HG03066 (cell line): ENCODE measurements at regions not wholly inside any gene's neighbourhood (a gene's known extent, or its start where the extent isn't known, plus 50 kb on each side); places are given as distances from the start of the nearest gene placed in this dataset.

Experiments
- ATAC-seq: cut with Tn5 transposase; IDR thresholded peaks from one replicate; pipeline ENCODE4 v1.9.1; 2021; ENCODE audit warnings: low read depth; ENCODE audit not compliant: unreplicated experiment

DNA sequence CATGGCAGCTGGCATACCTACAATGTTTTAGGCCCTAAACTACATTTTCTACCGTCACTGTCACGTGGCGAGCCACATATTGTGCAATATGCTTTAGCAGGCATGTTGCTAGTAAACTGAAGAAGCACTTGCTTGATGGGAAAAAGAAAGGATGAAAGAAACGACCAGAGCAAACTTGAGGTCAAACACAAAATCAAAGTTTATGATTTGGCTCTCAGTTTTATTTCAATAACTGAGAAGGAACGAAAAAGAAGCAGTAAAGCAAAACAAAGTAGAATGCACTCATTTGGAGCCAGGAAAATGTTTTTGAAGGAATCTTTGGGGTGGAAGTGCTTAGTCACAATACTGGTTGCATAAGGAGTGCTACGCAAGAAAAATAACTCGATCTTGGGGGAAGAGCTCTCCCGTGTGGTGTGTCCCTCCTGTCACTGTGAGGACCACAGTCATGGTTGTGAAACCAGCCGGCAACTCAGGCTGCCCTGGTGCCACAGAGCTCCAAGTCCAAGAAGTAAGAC is 349.8 kb downstream of the RBM43 start:
- ATAC-seq, result no peak

DNA sequence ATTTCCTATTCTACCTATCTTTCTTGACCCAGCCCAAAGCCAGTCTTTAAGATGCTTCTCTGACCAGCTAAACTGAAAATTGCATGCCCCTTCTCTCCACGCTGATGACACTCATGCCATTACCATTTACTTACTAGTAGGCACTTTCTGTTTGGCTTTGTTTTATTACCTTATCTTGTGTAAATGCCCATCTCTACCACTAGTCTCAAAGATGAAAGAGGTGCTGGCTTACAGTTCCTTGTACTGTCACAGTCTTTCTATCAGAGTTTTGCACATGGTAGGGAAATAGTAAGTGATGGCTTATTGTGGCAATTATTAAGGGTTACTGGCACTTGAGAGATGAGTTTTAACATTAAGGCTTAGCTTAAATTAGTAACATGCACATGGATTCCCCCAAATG is 352.1 kb downstream of the RBM43 start:
- ATAC-seq, result no peak

DNA sequence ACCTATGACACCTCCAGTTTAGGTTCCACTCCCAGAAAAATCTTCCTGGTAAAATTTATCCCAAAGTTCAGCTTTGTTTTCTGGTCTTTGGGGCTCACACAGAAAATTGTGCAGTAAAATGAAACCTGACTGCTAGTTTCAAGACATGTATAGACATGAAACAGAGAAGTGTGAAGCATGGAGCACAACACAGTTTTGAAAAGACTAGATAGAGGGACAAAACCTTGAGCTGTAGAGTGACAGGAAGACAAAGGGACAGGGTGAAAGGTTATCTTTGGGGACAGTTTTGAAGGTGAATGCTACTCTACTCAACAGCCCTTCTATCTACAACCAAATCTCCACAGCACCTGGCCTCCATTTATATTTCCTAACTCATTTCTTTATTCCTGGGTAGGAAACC is 352.6 kb downstream of the RBM43 start:
- ATAC-seq, result no peak

DNA sequence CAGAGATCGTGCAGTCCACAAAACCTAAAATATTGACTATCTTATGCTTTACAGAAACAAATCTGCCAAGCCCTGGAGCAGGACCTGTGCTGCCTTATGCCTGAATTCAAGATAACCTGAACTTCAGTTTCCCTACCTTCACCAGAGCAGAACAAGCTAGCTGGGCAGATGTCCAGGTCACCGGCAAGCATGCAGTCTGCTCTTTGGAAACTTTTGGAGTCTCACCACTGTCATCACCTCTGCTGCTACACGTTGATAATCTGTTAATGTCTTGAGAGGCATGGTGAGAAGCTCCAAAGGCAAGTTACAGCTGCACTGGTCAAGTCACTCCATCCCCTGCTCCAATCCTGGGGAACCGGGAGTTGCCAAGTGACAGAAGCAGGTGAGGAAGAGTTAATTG is 354.2 kb downstream of the RBM43 start:
- ATAC-seq, result no peak

DNA sequence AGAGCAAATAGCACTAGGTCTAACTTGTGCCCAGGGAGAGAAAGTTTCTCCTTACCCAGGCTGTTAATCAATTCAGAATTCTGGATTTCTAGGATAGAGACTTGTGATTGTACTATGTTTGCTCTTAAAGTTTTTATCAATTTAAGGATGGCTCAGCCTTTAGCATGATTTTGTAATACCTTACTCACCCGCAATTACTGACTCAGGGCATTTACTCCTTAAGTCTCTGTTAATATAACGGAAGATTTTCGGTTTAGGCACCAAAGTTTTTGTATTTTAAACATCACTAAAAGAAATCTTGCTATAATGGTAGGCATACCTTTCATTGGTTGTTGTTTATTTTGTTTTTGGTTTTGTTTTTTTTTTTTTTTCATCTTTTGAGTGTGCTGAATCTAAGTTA is 358.2 kb downstream of the RBM43 start:
- ATAC-seq, result no peak

DNA sequence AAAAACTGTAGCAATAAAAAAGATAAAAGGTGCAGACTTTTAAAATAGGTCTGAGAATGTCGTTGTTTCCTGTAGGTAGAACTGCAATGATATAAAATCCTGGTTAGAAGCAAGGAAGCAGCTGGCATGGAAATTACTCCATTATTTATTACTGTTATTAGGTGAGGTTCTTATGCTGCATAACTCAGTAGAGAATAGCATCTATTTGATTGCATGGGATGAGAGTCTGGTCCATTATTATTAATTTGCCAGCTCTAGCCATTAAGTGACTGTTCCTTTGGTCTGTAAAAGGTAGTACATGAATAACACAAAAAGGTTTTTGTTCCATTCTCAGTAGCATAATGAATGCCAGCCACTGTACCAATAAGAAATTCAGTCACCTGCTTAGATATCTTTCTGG is 358.6 kb downstream of the RBM43 start:
- ATAC-seq, result no peak

DNA sequence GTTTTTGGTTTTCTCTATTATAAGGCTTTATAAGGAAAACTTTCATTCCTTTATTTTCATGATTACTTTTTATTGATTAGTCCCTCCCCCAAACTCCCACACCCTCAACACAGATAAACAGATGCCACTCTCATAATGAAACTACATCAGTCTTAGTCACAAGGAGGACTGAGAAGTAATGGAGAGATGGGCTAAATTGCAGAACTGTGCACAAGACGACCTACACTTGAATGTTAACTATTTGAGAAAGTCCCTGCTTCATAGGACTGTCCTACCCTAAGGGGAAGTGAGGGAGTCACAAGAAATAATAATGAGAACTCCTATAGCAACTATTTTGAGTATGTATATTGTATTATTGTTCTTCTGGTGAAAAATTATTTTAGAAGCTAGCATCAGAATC is 360.8 kb downstream of the RBM43 start:
- no peak for ATAC-seq

DNA sequence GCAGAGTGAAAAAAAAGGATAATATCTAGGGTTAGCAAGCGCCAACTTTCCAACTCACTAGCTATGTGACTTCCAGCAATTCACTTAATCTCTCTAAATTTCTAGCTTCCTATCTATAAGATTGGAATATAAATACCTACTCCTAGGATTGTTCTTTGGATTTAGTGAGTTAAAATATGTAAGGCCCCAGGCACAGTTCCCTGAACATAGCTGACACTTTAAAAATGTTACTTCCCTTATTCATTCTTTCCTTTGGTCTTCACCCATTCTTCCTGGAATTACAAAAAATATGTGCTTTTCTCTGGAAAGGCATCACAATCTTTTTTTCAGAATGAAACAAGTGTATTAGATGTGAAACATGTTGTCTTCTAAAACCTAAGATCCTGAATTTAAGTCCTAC is 365.7 kb downstream of the RBM43 start:
- ATAC-seq, result no peak

DNA sequence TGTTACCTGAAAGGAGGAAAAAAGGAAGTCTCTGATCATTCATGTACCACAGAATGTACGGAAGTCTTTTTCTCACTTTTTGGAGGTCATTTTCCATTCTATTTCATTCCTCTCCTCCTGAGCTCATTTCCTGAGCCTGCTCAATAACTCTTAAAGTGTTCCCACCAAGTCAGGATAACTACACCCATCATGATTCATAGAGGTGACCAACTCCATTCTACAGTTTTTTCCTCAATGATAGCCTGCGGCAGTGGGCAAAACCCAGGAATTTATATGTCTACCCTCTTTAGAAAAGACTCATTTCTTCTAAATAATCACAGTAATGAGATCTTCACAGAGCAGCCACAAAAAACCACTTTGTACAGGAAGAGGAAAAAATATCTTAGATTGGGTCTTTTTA is 372.5 kb downstream of the RBM43 start:
- ATAC-seq, result no peak

DNA sequence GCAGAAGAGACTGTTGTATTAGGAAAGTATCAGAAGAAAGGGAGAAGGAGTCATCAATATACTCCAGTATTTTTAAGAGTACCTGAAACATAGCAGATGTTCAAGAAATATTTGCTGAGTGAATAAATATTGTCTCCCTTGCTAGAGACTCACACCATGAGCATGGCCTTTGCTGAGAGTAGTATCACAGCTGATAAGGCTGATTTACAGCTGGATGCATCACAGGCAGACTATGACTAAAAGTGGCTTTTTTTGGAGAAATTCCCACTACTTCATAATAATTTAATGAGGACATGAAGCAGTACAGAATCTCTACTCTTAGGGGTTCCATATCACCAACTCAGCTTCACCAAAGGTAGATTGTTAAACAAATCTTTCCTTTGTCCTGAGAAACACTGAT is 373.3 kb downstream of the RBM43 start:
- no peak for ATAC-seq

DNA sequence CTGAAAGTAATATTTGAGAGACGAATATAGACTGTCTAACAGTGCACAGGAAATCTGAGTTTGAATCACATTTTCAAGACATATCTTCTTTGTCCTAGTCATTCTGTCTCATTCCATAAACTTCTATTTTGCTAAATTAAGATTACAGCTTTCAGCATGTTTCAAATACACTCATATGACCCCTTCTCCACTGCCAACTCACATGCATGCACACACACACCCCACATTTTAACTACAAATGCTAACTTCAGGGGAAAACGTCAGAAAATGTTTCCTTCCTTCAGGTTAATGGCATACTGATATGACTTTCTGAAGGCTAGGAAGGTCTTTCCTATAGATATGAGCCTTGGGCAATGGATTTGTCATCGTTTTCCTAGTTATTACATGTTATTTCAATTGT is 373.7 kb downstream of the RBM43 start:
- no peak for ATAC-seq

DNA sequence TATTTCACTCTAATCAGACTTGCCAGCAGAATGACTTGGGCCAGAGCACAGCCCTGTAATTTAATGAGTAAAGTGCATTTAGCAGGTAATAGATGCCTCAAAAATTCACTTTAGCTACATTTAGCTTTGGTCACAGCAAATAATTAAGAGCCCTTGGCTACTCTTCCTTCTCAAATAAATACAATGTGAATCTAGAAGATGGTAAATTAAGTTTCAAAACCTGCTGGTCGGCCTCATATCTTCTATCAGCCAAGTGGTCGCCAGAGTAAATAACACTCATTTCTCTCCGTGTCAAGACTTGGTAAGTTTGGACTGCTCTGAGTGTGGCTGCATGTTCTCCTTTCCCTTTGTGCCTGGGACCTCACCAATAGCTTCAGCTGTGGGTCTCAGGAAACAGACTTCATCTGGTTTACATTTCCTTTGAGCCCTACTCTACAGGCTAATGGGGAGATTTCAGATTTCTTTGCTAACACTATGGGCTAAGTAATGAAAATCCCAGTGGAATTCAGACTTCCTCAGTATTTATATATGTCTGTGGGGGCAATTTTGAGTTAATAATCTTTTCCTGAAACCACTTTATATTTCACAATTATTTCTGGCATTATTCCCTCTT is 375.8 kb downstream of the RBM43 start:
- ATAC-seq, result no peak

DNA sequence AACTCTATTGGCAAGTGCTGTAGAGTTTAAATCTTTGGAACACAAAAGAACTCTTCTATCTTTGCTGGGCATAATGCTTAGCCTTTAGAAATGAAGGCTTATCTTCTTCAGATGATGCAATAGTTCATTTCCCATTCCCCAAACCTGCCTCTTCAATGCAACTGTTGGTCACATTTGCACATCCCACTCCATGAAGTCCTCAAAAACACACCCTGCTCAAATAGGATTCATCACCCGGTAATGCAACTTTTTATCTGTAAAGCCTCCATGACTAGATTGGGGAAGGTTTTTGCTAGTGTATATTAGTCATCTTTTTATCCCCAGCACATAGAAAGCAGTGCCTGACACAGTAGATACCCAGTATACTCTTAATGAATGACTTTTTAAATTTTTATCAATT is 376.4 kb downstream of the RBM43 start:
- no peak for ATAC-seq

DNA sequence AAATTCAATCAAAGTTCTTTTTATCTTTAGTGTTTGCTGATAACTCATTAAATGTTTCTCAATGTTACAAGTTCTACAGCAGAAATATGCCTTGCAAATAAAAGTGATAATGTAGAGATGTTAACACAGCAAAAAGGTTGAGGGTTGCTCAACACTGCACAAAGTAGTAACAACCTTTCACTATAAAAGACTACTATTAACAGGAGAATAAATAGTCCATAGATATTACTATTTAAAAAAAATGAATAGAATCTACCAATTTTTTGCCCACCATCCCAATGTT is 378.1 kb downstream of the RBM43 start:
- no peak for ATAC-seq

DNA sequence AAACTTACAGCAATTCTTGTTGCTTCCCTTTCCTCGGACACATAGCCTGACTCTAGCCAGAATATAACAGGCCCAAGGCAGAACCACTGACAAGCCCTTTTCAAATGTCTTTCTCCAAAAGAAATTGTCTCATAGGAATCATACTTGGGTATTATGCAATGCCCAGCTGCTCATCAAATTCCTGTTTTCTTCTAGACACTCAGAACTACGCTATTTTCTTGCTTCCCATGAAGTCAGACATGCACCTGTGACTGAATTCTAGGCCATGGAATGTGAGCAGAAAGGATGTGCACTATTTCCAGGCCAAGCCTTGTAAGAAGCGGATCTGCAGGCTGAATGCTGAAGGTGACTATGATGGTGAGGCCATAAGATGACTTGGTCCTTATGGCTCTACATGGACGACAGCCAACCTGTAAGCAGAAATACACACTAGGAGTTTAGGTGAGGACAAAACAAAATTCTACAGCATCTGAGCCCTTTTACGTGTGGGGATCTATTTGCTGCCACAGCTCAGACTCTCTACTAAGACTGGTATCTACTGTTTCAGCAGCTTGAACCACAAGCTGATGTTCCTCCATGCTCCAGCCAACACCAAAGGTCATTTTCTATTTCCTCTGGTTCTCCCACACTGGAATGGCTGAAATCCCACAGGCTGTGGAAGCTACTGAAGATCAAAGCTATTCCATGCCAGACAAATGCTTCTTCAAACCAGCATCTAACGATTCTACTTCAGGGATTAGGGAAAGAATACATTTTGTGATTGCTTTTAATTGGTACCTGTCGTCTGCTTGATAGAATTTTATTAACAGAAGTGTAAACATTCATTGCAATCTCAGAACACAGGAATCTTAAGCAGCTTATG is 378.7 kb downstream of the RBM43 start:
- ATAC-seq, result no peak

DNA sequence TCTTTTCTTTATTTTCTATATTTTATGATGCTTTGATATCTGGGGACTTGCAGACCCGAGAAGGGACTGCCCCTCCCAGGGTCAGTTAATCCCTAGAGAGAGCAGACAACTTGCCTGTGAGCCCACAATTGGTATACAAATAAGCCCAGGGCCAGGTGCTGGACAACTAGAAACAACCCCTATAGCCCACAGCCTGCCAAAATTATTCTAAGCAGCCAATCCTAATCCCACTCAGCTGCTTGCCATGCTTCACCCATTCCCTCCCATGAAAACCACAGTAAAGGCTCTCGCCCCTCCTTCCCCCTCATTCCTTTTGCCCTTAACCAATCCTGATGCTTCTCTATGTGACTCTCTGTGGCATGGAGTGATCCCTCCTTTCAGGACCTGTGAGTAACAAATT is 380.7 kb downstream of the RBM43 start:
- ATAC-seq, result no peak

DNA sequence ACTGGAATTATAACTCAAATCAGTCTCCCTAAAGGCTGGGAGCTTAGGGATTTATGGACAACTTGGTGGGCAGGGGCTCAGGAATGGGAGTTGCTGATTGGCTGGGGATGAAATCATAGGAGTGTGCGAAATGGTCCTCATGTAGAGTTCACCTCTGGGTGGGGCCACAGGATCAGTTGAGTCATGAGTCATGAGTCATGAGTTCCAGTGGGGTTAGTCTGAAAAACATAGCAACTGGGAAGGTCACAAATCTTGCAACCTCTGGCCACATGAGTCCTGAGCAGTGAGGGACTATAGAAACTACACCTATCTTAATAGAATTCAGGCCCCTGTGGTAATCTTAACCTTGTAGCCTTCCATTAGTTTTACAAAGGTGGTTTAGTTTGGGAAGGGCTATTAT is 383.3 kb downstream of the RBM43 start:
- no peak for ATAC-seq

DNA sequence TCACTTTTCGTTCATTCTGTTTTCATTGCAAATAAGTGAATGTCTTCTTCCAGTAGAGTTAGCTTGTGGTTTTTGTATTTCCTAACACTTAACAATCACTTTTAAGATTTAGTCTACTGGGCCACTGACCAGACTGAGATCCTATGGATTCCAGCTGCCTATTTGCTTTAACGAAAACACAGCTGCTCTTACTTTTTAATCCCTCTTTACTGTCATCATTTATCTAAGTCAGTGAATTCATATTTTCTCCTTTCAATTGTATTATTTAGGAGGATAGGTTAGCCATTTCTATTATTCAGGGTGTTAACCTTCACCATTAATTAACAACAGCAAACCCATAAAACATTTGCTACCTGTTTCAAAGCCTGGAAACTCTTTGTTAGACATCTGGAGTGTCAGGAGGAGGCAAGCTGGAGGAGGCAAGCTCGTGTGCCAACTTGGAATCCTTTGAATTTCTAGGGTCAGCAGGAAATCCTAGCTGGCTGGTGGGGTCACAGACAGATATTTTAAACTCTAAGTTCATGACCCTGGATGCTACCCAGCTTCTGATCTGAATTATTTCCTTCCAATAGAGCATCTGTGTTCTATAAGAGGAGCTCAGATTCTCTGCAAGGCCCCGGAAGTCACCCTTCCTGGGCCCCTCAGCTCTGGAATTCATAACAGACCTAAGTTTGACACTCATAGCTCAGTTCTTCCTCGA is 385.3 kb downstream of the RBM43 start:
- no peak for ATAC-seq

DNA sequence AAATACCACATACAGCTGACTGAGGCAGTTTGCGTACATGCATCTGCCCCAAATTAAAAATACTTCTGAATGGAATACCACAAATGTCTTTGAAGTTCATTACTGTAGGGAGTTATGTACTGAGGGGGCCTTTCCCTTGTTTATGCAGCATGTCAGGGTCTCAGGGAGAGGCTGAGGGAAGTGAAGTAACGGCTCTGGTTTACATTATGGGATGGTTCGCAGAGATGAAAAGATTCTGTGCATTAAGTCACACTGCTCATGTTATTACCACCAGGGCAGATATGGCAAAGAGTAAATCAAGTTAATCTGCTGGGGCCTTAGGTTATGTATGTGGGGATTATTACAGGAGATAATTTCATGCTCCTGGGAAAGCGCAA is 385.9 kb upstream of the RND3 start:
- no peak for ATAC-seq

DNA sequence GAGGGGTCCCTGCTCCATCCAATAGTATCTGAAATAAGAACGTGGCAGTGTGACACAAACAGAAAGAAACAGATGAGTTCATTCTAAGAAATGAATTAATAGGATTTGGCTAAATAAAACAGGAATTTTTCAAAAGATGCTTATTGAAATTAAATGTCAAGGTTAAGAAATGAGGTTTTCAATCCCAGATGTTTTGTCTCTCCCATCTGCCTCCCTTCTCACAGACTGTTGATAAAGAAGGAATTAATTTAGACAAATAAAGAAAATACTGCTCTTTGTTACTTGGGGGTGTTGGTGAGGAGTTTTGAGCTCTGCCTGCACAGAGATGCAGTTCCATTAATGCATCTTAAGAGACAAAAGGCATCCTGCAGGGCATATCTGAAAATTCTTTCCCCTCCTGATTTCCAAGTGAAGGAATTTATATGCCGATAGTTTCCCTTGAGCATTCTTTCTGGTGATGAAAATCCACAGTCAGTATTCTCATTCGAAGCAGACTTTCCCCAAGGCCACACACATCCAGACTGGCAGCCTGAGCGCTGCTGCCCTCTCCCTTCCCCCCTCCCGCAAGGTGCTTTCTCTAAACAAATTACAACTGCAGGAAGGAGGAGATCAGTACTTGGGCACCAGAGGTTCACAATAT is 385.4 kb upstream of the RND3 start:
- ATAC-seq, result no peak

DNA sequence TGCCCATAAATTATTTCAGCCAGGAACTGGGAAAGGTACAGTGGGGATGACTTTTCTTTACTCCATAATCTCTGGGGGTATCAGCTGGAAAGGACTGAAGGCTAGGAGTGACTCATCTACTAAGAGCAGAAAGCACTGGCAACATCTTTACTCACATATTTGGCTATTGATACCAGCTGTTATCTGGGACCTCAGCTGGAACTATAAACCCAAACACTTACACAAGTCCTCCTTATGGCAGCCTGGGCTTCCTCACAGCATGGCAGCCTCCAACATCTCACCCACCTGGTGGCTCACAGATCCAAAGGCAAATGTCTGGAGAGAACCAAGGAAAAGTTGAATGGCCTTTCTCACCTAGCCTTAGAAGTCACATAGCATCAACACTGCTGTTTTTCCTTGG is 379.0 kb upstream of the RND3 start:
- no peak for ATAC-seq
